GM19438 (cell line): ENCODE measurements at regions not wholly inside any gene's neighbourhood (a gene's known extent, or its start where the extent isn't known, plus 50 kb on each side); places are given as distances from the start of the nearest gene placed in this dataset.

Experiments used
- ATAC-seq: cut with Tn5 transposase; IDR thresholded peaks from one replicate; pipeline ENCODE4 v1.9.1; 2021; ENCODE audit warnings: low read depth; ENCODE audit not compliant: unreplicated experiment

DNA sequence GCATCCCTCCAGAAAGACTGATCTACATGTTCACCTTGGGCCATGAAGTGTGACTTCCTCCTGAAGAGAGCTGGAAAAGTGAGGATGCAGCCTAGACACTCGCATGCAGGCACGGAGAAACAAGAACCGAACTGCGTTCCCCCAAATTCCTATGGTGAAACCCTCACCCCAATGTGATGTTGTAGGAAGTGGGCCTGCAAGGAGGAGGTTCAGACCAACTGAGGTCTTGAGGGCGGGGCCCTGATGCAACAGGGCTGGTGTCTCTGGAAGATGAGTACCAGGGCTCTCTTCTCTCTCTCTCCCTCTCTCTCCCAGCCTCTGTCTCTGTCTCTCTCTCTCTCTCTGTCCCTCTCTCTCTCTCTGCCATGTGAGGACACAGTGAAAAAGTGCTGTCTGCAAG is 501.1 kb downstream of the BRD1 start:
- no peak for ATAC-seq

GRCh38 chr22:49325531-49326395 is 501.9 kb downstream of the BRD1 start:
- no peak for ATAC-seq

- no peak for ATAC-seq
Observed at GRCh38 chr22:49324527-49325491, 502.9 kb downstream of the BRD1 start.

- ATAC-seq, result no peak
Observed at GRCh38 chr22:49323751-49324415, 503.8 kb downstream of the BRD1 start.

DNA sequence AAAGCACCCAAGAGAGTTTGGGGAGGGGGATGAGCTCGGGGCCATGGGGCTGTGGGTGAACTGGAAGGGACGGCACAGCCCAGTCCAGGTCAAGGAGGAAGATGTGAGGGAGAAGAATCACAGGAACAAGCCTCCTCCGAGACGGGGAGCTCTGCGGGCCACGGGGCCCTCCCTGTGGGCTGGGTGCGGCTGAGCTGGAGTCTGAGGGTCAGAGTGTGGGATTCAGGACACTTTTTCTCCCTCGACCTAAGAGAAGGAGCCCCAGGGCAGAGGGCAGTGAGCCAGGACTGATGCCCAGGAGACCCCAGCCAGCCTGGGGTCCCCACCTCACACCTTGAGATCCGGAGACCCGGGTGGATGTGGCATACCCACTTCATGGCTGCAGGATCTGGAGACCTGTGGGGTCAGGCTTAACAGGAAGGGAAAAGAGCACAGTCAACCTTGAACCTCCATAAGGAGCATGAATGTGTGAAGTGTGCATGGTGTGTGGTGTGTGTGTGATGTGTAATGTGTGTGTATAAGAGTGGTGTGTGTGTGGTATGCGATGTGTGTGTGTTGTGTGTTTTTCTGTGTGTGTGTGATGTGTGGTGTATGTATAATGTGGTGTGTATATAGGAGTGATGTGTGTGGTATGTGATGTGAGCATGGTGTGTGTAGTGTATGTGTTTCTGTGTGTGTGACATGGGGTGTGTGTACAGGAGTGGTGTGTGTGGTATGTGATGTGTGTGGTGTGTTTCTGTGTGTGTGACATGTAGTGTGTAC is 504.6 kb downstream of the BRD1 start:
- ATAC-seq, result no peak

GRCh38 chr22:49322231-49322630 is 505.4 kb downstream of the BRD1 start:
- ATAC-seq, result no peak

DNA sequence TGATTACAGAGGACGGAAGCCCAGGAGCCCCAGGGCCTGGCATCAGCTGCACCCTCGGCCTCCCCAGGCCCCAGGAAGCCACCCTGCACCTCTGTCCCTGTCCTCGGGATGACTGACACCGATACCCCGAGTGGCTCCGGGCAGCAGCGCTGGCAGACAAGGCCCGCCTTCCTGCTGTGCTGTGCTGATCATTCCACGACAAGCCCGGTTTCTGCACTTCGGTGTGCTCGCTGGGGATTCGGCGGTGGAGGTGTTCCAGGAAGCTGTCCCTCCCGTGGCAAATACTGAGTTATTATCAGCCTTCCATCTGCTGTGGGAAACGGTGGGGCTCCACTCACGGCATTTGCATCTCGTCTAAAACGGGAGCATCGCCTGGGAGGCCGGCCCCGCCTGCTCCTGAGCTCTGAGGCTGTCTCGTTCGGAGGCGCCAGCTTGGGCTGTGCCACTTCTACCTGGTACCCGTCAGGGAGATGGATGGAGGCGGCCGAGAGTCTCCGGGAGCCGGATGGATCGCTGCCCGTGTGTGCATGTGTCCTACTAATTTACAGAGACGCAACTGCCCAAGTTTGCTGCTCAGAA is 506.1 kb downstream of the BRD1 start:
- no peak for ATAC-seq

GRCh38 chr22:49320714-49321476 is 506.8 kb downstream of the BRD1 start:
- ATAC-seq, result no peak

DNA sequence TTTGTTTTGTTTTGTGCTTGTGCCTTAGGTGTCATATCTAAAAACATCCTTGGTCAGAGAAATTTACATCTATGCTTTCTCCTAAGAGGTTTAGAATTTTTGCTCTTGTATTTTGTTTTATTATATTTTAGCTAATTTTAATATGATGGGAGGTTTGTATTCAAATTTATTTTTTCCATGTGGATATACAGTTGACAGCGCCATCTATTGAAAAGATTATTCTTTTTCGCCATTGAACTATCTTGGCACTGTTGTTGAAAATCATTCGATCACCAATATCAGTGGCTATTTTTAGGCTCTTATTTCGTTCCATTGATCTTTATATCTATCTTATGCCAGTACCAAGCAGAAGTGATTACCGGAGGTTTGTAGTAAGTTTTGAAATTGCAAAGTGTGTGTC is 510.3 kb downstream of the BRD1 start:
- ATAC-seq, result no peak

DNA sequence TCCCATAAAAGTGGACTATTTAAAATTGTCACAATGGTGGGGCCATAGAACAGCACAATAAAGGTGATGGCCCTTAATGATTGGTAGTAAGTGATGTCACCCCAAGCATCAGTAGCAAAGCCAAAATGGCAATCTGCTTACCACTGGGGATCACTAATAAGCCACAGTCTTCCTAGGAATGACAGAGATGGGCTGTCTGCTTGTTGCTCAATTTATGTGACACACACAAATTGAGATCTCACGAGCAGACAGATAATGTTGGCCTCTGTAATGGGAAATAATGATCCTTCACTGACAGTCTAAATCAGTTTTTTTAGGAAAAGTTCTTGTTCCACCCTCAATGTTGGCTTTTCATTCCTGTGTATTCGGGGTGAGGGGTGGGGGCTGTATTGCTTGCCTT is 515.1 kb downstream of the BRD1 start:
- ATAC-seq, result no peak

GRCh38 chr22:49310354-49310753 is 517.3 kb downstream of the BRD1 start:
- no peak for ATAC-seq

- no peak for ATAC-seq
Observed at GRCh38 chr22:49308300-49308699, 519.4 kb downstream of the BRD1 start.

- no peak for ATAC-seq
Observed at GRCh38 chr22:49307870-49308269, 519.8 kb downstream of the BRD1 start.

GRCh38 chr22:49307481-49307830 is 520.2 kb downstream of the BRD1 start:
- ATAC-seq, result no peak

DNA sequence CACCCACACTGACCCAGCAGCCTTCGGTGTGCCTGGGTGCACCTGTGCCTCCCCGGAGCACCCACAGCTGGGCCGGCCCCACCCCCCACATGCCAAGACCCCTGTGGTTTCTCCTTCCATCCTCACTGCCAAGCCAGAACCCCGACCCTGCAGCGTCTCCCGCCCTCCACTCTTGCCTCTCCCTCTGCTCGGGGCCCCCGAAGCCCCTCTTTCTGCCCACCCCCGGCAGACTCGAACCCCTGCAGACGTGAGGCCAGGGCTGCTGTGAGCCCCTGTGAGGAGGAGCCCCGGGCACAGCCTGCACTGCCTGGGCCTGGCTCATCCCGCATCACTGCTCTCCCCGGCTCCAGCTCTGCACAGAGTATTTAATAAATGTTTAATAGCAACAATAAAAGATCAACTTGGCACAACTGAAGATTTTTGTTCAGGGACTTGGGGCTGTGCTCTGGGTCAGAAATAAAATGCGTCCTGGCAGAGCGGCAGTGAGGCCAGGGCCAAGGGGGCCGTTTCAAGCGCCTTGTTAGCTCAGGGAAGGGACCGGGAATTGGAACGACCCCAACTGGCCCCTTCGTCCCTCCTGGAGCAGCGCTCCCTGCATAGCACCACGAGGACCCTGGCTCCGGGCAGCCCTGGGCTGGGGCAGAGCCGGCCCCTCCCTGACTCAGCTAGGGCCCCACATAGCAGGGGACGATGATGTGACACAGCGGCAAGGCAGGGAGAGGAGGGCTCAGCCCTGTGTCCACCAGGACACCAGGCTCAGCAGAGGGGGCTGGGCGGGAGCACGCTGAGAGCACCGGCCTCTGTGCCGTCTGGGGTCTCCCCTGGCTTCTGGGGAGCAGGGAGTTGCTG is 520.8 kb downstream of the BRD1 start:
- ATAC-seq, result no peak

- no peak for ATAC-seq
Observed at GRCh38 chr22:49305966-49306631, 521.6 kb downstream of the BRD1 start.

GRCh38 chr22:49305214-49305965 is 522.3 kb downstream of the BRD1 start:
- ATAC-seq, result no peak
